Activated naive CD8-positive, alpha-beta T cell treated with anti-CD3 and anti-CD28 coated beads, Interleukin-2, amount 50 U/mL, for 24 hours (primary cell): ENCODE measurements at regions not wholly inside any gene's neighbourhood (a gene's known extent, or its start where the extent isn't known, plus 50 kb on each side); places are given as distances from the start of the nearest gene placed in this dataset.
"Not testable (repeated sequence)": the region's sequence is repeated elsewhere in the genome, so short reads cannot be mapped to it uniquely, and the experiment has no call there.

Experiments used
- ATAC-seq: fragments of 150-1000 bp; cut with Tn5 transposase; one replicate; pipeline ENCODE4 v1.10.0; 2021
- DNase-seq: peaks from one replicate; pipeline ENCODE4 v3.0.0; 2021
- H3K27ac Mint-ChIP-seq: one replicate; pipeline ENCODE4 v1.8.0; 2021; ENCODE audit warnings: mild to moderate bottlenecking, mixed read lengths
- H3K27me3 Mint-ChIP-seq: one replicate; pipeline ENCODE4 v1.8.0; 2021; ENCODE audit warnings: mixed read lengths
- H3K36me3 Mint-ChIP-seq: one replicate; pipeline ENCODE4 v1.8.0; 2021; ENCODE audit warnings: low read depth, mixed read lengths
- H3K4me1 Mint-ChIP-seq: one replicate; pipeline ENCODE4 v1.8.0; 2021; ENCODE audit warnings: mixed read lengths
- H3K4me3 Mint-ChIP-seq: one replicate; pipeline ENCODE4 v1.8.0; 2021; ENCODE audit warnings: mild to moderate bottlenecking, moderate library complexity, mixed read lengths
- H3K9me3 Mint-ChIP-seq: one replicate; pipeline ENCODE4 v1.8.0; 2021; ENCODE audit warnings: mixed read lengths

GRCh38 chr10:65042496-65042895 lies 1521.3 kb downstream of the REEP3 start:
- DNase-seq (no peak), ATAC-seq (no peak)
- H3K27ac Mint-ChIP-seq: no peak overlapping the region
- H3K36me3 Mint-ChIP-seq: no peaks in the 10 kb centered on the region
- no peak overlapping the region for H3K4me3 Mint-ChIP-seq
- H3K4me1 Mint-ChIP-seq: no peaks in the 10 kb centered on the region
- no peaks in the 10 kb centered on the region for H3K9me3 Mint-ChIP-seq
- no peaks in the 10 kb centered on the region for H3K27me3 Mint-ChIP-seq

DNA sequence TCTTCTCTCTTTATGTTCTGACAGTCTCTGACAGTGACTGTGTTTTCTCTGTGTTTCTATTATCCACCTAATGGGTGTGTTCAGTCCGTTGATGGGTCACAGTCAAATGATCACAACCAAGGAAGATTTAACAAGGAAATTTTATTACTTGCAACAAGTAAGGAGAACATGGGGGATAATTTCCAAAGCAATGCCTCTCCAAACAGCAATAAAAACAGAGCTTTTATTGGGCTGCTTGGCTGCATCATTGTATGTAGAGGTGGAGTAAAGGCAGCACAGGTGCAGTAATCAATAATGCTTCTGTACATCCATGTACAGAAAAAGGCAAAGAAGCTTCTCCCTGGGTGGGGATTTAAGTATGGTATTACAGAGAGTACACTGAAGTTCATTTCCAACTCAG lies 1525.6 kb downstream of the REEP3 start:
- no peak for ATAC-seq
- DNase-seq: no peak
- H3K4me3 Mint-ChIP-seq: no peak overlapping the region
- H3K27ac Mint-ChIP-seq: no peak overlapping the region
- no peaks in the 10 kb centered on the region for H3K36me3 Mint-ChIP-seq
- no peaks in the 10 kb centered on the region for H3K27me3 Mint-ChIP-seq
- no peaks in the 10 kb centered on the region for H3K4me1 Mint-ChIP-seq
- H3K9me3 Mint-ChIP-seq: no peaks in the 10 kb centered on the region

DNA sequence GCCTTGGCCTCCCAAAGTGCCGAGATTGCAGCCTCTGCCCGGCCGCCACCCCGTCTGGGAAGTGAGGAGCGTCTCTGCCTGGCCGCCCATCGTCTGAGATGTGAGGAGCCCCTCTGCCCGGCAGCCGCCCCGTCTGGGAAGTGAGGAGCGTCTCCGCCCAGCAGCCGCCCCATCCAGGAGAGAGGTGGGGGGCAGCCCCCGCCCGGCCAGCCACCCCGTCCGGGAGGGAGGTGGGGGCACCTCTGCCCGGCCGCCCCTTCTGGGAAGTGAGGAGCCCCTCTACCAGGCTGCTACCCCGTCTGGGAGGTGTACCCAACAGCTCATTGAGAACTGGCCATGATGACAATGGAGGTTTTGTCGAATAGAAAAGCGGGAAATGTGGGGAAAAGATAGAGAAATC lies 1530.9 kb downstream of the REEP3 start:
- not testable (repeated sequence) for DNase-seq, H3K36me3 Mint-ChIP-seq, H3K9me3 Mint-ChIP-seq, H3K27me3 Mint-ChIP-seq, H3K4me3 Mint-ChIP-seq, H3K4me1 Mint-ChIP-seq, H3K27ac Mint-ChIP-seq, ATAC-seq

GRCh38 chr10:65053397-65053796 lies 1532.2 kb downstream of the REEP3 start:
- H3K4me1 Mint-ChIP-seq, H3K27ac Mint-ChIP-seq, H3K4me3 Mint-ChIP-seq, ATAC-seq, DNase-seq, H3K27me3 Mint-ChIP-seq, H3K9me3 Mint-ChIP-seq, H3K36me3 Mint-ChIP-seq: not testable (repeated sequence)

GRCh38 chr10:65053831-65054351 lies 1532.7 kb downstream of the REEP3 start:
- not testable (repeated sequence) for H3K9me3 Mint-ChIP-seq, H3K4me3 Mint-ChIP-seq, H3K27me3 Mint-ChIP-seq, H3K4me1 Mint-ChIP-seq, H3K27ac Mint-ChIP-seq, ATAC-seq, DNase-seq, H3K36me3 Mint-ChIP-seq

- not testable (repeated sequence) for H3K4me3 Mint-ChIP-seq, DNase-seq, H3K4me1 Mint-ChIP-seq, H3K27me3 Mint-ChIP-seq, ATAC-seq, H3K9me3 Mint-ChIP-seq, H3K27ac Mint-ChIP-seq, H3K36me3 Mint-ChIP-seq
Observed at GRCh38 chr10:65054701-65055100, 1533.5 kb downstream of the REEP3 start.

DNA sequence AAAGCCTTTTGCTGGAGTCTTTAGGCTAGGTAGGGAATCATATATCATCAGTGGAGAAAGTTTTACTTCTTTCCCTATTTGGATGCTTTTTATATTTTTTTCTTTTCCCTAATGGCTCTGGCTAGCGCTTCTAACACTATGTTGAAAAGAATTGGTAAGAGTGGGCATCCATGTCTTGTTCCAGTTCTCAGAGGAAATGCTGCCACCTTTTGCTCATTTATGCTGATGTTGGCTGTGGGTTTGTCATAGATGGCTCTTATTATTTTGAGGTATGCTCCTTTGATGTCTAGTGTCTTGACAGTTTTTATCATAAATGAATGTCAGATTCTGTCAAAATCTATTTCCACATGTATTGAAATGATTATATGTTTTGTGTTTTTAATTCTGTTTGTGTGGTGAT lies 1544.1 kb downstream of the REEP3 start:
- no peak overlapping the region for H3K4me3 Mint-ChIP-seq
- no peaks in the 10 kb centered on the region for H3K4me1 Mint-ChIP-seq
- no peaks in the 10 kb centered on the region for H3K27me3 Mint-ChIP-seq
- no peak overlapping the region for H3K27ac Mint-ChIP-seq
- H3K36me3 Mint-ChIP-seq: no peaks in the 10 kb centered on the region
- H3K9me3 Mint-ChIP-seq: peaks cover 4% of the 10 kb centered on the region
- no peak for DNase-seq
- no peak for ATAC-seq

- no peak overlapping the region for H3K27ac Mint-ChIP-seq
- H3K36me3 Mint-ChIP-seq: no peaks in the 10 kb centered on the region
- DNase-seq: no peak
- peaks cover 13% of the 10 kb centered on the region for H3K9me3 Mint-ChIP-seq
- no peaks in the 10 kb centered on the region for H3K27me3 Mint-ChIP-seq
- peak; percentile 36 for ATAC-seq
- no peaks in the 10 kb centered on the region for H3K4me1 Mint-ChIP-seq
- H3K4me3 Mint-ChIP-seq: no peak overlapping the region
Observed at GRCh38 chr10:65083222-65083621, 1562.0 kb downstream of the REEP3 start.

DNA sequence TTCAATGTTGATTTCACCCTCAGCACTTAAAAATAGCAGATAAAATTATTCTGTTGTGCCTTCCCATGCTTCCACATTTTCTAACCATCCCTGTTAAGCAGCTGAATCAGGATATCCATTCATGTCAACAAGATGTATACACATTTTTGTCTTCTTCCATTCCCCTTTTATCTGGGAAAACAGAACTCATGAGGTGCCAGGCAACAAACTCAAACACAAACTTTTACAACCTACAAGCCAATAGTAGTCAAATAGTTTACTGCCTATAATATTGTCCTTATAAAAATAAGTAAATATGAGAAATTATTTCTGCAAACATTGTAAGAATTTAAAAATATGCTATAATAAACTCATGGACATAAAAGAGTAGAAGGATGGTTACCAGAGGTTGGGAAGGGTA lies 1569.8 kb downstream of the REEP3 start:
- no peaks in the 10 kb centered on the region for H3K36me3 Mint-ChIP-seq
- H3K4me1 Mint-ChIP-seq: no peaks in the 10 kb centered on the region
- H3K27me3 Mint-ChIP-seq: no peaks in the 10 kb centered on the region
- H3K9me3 Mint-ChIP-seq: peaks cover 13% of the 10 kb centered on the region
- DNase-seq (no peak), ATAC-seq (no peak)
- H3K4me3 Mint-ChIP-seq: no peak overlapping the region
- H3K27ac Mint-ChIP-seq: no peak overlapping the region

GRCh38 chr10:65100146-65100545 lies 1578.9 kb downstream of the REEP3 start:
- no peaks in the 10 kb centered on the region for H3K4me1 Mint-ChIP-seq
- no peak overlapping the region for H3K4me3 Mint-ChIP-seq
- no peak for ATAC-seq
- H3K27me3 Mint-ChIP-seq: no peaks in the 10 kb centered on the region
- DNase-seq: no peak
- H3K27ac Mint-ChIP-seq: no peak overlapping the region
- H3K9me3 Mint-ChIP-seq: peaks cover 6% of the 10 kb centered on the region
- no peaks in the 10 kb centered on the region for H3K36me3 Mint-ChIP-seq

- not testable (repeated sequence) for H3K27ac Mint-ChIP-seq, ATAC-seq, H3K9me3 Mint-ChIP-seq, H3K4me1 Mint-ChIP-seq, H3K4me3 Mint-ChIP-seq, H3K36me3 Mint-ChIP-seq, DNase-seq, H3K27me3 Mint-ChIP-seq
Observed at GRCh38 chr10:65100881-65101280, 1579.7 kb downstream of the REEP3 start.

GRCh38 chr10:65110009-65110408 lies 1588.8 kb downstream of the REEP3 start:
- Mint-ChIP-seq H3K27ac (no peak overlapping the region), H3K36me3 (no peaks in the 10 kb centered on the region), H3K27me3 (no peaks in the 10 kb centered on the region), H3K4me1 (no peaks in the 10 kb centered on the region), H3K9me3 (peaks cover 23% of the 10 kb centered on the region), H3K4me3 (no peak overlapping the region)
- DNase-seq: no peak
- no peak for ATAC-seq

DNA sequence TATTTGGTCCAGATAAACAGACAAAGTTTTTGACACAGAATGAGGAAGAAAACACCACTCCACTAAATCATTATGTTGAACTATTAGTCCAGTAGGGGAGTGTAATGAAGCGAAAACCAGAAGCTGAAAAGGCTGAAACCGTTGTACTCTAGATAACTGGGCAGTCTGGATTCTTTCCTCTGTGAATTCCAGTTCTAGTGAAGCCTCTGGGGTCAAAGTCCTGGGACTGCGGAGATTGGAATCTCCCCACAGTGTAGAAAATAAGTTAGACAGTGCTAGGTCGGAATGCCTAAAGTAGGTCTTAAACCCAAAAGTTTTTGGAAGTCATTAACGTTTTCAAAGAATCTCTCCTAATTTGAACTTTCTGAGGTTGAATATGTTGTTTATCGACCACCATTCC lies 1589.9 kb downstream of the REEP3 start:
- DNase-seq, H3K27me3 Mint-ChIP-seq, H3K4me1 Mint-ChIP-seq, H3K4me3 Mint-ChIP-seq, H3K36me3 Mint-ChIP-seq, ATAC-seq, H3K27ac Mint-ChIP-seq: not testable (repeated sequence)
- peaks cover 19% of the 10 kb centered on the region for H3K9me3 Mint-ChIP-seq

DNA sequence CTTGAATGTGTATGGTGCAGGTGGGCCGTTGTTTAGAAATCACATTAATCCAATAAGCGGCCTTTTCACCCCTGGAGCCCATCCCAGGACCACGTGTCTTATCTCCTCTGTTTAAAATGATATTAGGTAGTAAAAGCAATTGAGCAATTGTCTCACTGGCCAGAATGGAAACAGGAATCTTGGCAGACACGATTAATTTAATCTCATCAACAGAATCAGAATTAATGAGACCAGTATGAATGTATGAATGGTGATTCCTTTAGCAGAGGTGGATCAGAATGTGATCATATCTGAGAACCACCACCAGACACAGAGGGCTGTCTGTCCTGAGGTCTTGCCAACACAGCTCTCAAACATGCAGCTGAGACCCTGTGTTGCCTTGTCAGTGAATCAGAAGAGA lies 1591.4 kb downstream of the REEP3 start:
- H3K4me1 Mint-ChIP-seq: no peaks in the 10 kb centered on the region
- no peaks in the 10 kb centered on the region for H3K36me3 Mint-ChIP-seq
- ATAC-seq (no peak), DNase-seq (no peak)
- H3K4me3 Mint-ChIP-seq: no peak overlapping the region
- no peak overlapping the region for H3K27ac Mint-ChIP-seq
- no peaks in the 10 kb centered on the region for H3K27me3 Mint-ChIP-seq
- H3K9me3 Mint-ChIP-seq: peaks cover 15% of the 10 kb centered on the region

DNA sequence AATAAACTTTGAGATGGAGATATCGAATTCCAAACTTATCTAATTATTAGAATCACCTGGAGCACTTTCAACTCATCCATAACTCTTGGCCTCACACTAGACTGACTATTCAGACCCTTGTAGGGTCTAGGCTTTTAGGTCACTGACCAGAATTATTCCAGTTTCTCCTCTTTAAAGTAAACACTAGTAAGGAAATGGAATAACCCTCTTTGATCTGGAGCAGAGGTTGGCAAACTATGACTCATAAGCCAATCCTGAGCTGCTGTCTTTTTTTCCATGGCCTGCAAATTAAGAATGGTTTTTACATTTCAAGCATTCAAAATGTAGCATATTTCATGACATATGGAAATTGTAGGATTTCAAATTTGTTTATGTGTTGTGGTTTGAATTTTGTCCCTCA lies 1601.9 kb downstream of the REEP3 start:
- H3K27ac Mint-ChIP-seq: no peak overlapping the region
- DNase-seq (no peak), ATAC-seq (no peak)
- H3K27me3 Mint-ChIP-seq: no peaks in the 10 kb centered on the region
- H3K4me3 Mint-ChIP-seq: no peak overlapping the region
- H3K4me1 Mint-ChIP-seq: no peaks in the 10 kb centered on the region
- H3K9me3 Mint-ChIP-seq: peaks cover 17% of the 10 kb centered on the region
- no peaks in the 10 kb centered on the region for H3K36me3 Mint-ChIP-seq

- Mint-ChIP-seq H3K9me3 (peaks cover 25% of the 10 kb centered on the region), H3K4me1 (no peaks in the 10 kb centered on the region), H3K36me3 (no peaks in the 10 kb centered on the region), H3K4me3 (no peak overlapping the region), H3K27ac (no peak overlapping the region), H3K27me3 (no peaks in the 10 kb centered on the region)
- DNase-seq (no peak), ATAC-seq (no peak)
Observed at GRCh38 chr10:65125212-65125611, 1604.0 kb downstream of the REEP3 start.
